ENCODE measurements at regions not wholly inside any gene's neighbourhood (a gene's known extent, or its start where the extent isn't known, plus 50 kb on each side); places are given as distances from the start of the nearest gene placed in this dataset.

GRCh38 chr9:16211946-16212345, 658.5 kb downstream of the BNC2 start:
- Mint-ChIP-seq H3K9me3 (no peaks in the 10 kb centered on the region), H3K4me1 (peaks cover 9% of the 10 kb centered on the region in 2 experiments), H3K36me3 (ENCODE audit: insufficient read depth in 1 of 3, low read depth in 3 of 3) (no peaks in the 10 kb centered on the region), H3K27me3 (ENCODE audit: low read depth) (no peaks in the 10 kb centered on the region; the same call in 1 of the 2 replicates), H3K27ac (no peak overlapping the region), H3K4me3 (no peak overlapping the region)
- Histone ChIP-seq H4K20me1 (ENCODE audit: control insufficient read depth, insufficient read depth, insufficient read length) (no peaks in the 10 kb centered on the region), H4K5ac (ENCODE audit: insufficient read length, low read depth, low read length) (no peak overlapping the region), H3K56ac (ENCODE audit: insufficient read length, low read depth, low read length) (no peak overlapping the region), H3T11ph (ENCODE audit: low read length) (no peak overlapping the region), H4K8ac (replicated peaks; ENCODE audit: insufficient read length, low read depth, low read length) (no peak overlapping the region), H3K79me2 (ENCODE audit: insufficient read depth, low read length) (no peaks in the 10 kb centered on the region), H3K27ac (ENCODE audit: insufficient read length, low read depth, low read length) (no peak overlapping the region), H3K9me3 (ENCODE audit: control insufficient read depth, low read depth, low read length) (no peaks in the 10 kb centered on the region), H3K4me1 (ENCODE audit: insufficient read depth, low read length) (no peaks in the 10 kb centered on the region; the same call in 1 of the 2 replicates), H3K79me1 (ENCODE audit: insufficient read depth, low read depth, low read length, poor library complexity, severe bottlenecking) (no peaks in the 10 kb centered on the region), H4K91ac (ENCODE audit: insufficient read length, low read depth, low read length) (no peak overlapping the region), H3K4ac (ENCODE audit: low read depth, low read length) (no peak overlapping the region), H2AK5ac (ENCODE audit: insufficient read length, low read length) (no peak overlapping the region), H3K4me2 (ENCODE audit: insufficient read depth, insufficient read length, low read length) (no peak overlapping the region), H2BK20ac (ENCODE audit: low read depth, low read length, poor library complexity, severe bottlenecking) (no peak overlapping the region), H3K27me3 (ENCODE audit: insufficient read depth, low read length) (no peaks in the 10 kb centered on the region), H2AFZ (ENCODE audit: low read length) (no peak overlapping the region), H3K14ac (ENCODE audit: insufficient read depth, low read length) (no peak overlapping the region), H3K9ac (ENCODE audit: extremely low read depth, insufficient read length, low read length) (no peak overlapping the region), H3K23me2 (ENCODE audit: insufficient read length, low read depth, low read length, poor library complexity, severe bottlenecking) (no peaks in the 10 kb centered on the region), H2BK15ac (ENCODE audit: low read depth, low read length) (no peak overlapping the region), H3K23ac (ENCODE audit: insufficient read length, low read depth, low read length) (no peak overlapping the region), H2BK120ac (ENCODE audit: low read depth, low read length, poor library complexity, severe bottlenecking) (no peak overlapping the region), H2BK5ac (ENCODE audit: insufficient read length, low read length) (no peak overlapping the region), H2BK12ac (ENCODE audit: insufficient read length, low read depth, low read length) (no peak overlapping the region), H3K18ac (ENCODE audit: insufficient read length, low read depth, low read length) (no peak overlapping the region)
- no peak for DNase-seq
- no peak for TF ChIP-seq CTCF (conservative IDR thresholded peaks at IDR 0.05)
- WGBS (ENCODE audit: extremely low coverage, insufficient read length, low lambda C conversion rate) = no CpG with 5 or more reads among the region's 3 CpGs
